ENCODE measurements at regions not wholly inside any gene's neighbourhood (a gene's known extent, or its start where the extent isn't known, plus 50 kb on each side); places are given as distances from the start of the nearest gene placed in this dataset.

DNA sequence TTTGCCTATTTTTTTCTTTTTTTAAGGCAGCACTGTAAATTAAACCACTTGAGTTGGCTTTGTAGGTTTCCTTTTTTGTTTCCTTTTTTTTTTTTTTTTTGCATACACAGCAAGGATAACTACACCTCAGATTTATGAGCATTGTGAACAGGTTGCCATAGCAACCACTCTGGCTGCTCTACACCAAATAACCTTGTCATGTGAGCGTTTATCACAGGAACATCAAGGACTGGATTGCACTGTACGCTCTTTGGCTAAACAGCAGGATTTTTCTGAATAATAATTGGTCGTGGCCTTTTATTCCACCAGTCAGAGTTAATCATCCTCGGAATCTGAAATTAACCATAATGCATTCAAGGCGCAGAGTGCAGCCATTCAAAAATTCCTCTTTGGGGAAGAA lies 199.1 kb upstream of the SLC14A2 start:
- TF ChIP-seq EZH2 (IDR thresholded peaks at IDR 0.05; ENCODE audit: insufficient read depth, low read length) (no peak), CTCF (IDR thresholded peaks at IDR 0.05; ENCODE audit: insufficient read depth, low read depth, low read length) (no peak)

Measured in astrocyte (in vitro differentiated cells and primary cell).